HG02938 (cell line): ENCODE measurements at regions not wholly inside any gene's neighbourhood (a gene's known extent, or its start where the extent isn't known, plus 50 kb on each side); places are given as distances from the start of the nearest gene placed in this dataset.

Experiments
- ATAC-seq: cut with Tn5 transposase; IDR thresholded peaks from one replicate; pipeline ENCODE4 v1.9.1; 2021; ENCODE audit warnings: mild to moderate bottlenecking, moderate library complexity; ENCODE audit not compliant: unreplicated experiment

- no peak for ATAC-seq
These were observed 900.6 kb downstream of the VRK1 start for GRCh38 chr14:97697772-97698171.

GRCh38 chr14:97699026-97699425 lies 901.8 kb downstream of the VRK1 start:
- no peak for ATAC-seq

GRCh38 chr14:97703006-97703760 lies 906.0 kb downstream of the VRK1 start:
- no peak for ATAC-seq

GRCh38 chr14:97704316-97704885 lies 907.2 kb downstream of the VRK1 start:
- no peak for ATAC-seq

- ATAC-seq: no peak
These were observed 907.9 kb downstream of the VRK1 start for GRCh38 chr14:97705107-97705506.

- ATAC-seq: no peak
These were observed 908.8 kb downstream of the VRK1 start for GRCh38 chr14:97705976-97706375.

- ATAC-seq: no peak
These were observed 909.6 kb downstream of the VRK1 start for GRCh38 chr14:97706819-97707218.

GRCh38 chr14:97707603-97708002 lies 910.4 kb downstream of the VRK1 start:
- ATAC-seq: no peak

- ATAC-seq: no peak
These were observed 912.4 kb downstream of the VRK1 start for GRCh38 chr14:97709552-97709951.

- ATAC-seq: no peak
These were observed 913.5 kb downstream of the VRK1 start for GRCh38 chr14:97710726-97711125.

- no peak for ATAC-seq
These were observed 915.3 kb downstream of the VRK1 start for GRCh38 chr14:97712471-97712870.

GRCh38 chr14:97713023-97713422 lies 915.8 kb downstream of the VRK1 start:
- no peak for ATAC-seq

GRCh38 chr14:97718886-97719442 lies 921.8 kb downstream of the VRK1 start:
- ATAC-seq: no peak

- no peak for ATAC-seq
These were observed 922.7 kb downstream of the VRK1 start for GRCh38 chr14:97719931-97720330.

GRCh38 chr14:97723351-97723750 lies 926.2 kb downstream of the VRK1 start:
- no peak for ATAC-seq

GRCh38 chr14:97723819-97724218 lies 926.6 kb downstream of the VRK1 start:
- ATAC-seq: no peak

GRCh38 chr14:97724265-97724731 lies 927.1 kb downstream of the VRK1 start:
- no peak for ATAC-seq

- no peak for ATAC-seq
These were observed 929.5 kb downstream of the VRK1 start for GRCh38 chr14:97726676-97727075.

GRCh38 chr14:97730706-97731105 lies 933.5 kb downstream of the VRK1 start:
- ATAC-seq: no peak

- ATAC-seq: no peak
These were observed 934.6 kb downstream of the VRK1 start for GRCh38 chr14:97731800-97732199.

- no peak for ATAC-seq
These were observed 950.1 kb downstream of the VRK1 start for GRCh38 chr14:97747316-97747715.

GRCh38 chr14:97748616-97749015 lies 951.4 kb downstream of the VRK1 start:
- ATAC-seq: no peak
